ENCODE measurements at regions not wholly inside any gene's neighbourhood (a gene's known extent, or its start where the extent isn't known, plus 50 kb on each side); places are given as distances from the start of the nearest gene placed in this dataset.

GRCh38 chr10:33126742-33127141 lies 168.7 kb upstream of the ITGB1 start:
- no peak overlapping the region for H3K4me3 ChIP-seq (ENCODE audit: low read depth, low read length)
- DNase-seq (ENCODE audit: low read depth, low spot score), result no peak
- TF ChIP-seq, protein P1, sequence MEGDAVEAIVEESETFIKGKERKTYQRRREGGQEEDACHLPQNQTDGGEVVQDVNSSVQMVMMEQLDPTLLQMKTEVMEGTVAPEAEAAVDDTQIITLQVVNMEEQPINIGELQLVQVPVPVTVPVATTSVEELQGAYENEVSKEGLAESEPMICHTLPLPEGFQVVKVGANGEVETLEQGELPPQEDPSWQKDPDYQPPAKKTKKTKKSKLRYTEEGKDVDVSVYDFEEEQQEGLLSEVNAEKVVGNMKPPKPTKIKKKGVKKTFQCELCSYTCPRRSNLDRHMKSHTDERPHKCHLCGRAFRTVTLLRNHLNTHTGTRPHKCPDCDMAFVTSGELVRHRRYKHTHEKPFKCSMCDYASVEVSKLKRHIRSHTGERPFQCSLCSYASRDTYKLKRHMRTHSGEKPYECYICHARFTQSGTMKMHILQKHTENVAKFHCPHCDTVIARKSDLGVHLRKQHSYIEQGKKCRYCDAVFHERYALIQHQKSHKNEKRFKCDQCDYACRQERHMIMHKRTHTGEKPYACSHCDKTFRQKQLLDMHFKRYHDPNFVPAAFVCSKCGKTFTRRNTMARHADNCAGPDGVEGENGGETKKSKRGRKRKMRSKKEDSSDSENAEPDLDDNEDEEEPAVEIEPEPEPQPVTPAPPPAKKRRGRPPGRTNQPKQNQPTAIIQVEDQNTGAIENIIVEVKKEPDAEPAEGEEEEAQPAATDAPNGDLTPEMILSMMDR (IDR thresholded peaks at IDR 0.05; ENCODE audit: low read depth, low read length), result no peak
- in situ Hi-C loops (cut with HindIII; ENCODE audit: low sequenced_read_pairs), result no loop called here

DNA sequence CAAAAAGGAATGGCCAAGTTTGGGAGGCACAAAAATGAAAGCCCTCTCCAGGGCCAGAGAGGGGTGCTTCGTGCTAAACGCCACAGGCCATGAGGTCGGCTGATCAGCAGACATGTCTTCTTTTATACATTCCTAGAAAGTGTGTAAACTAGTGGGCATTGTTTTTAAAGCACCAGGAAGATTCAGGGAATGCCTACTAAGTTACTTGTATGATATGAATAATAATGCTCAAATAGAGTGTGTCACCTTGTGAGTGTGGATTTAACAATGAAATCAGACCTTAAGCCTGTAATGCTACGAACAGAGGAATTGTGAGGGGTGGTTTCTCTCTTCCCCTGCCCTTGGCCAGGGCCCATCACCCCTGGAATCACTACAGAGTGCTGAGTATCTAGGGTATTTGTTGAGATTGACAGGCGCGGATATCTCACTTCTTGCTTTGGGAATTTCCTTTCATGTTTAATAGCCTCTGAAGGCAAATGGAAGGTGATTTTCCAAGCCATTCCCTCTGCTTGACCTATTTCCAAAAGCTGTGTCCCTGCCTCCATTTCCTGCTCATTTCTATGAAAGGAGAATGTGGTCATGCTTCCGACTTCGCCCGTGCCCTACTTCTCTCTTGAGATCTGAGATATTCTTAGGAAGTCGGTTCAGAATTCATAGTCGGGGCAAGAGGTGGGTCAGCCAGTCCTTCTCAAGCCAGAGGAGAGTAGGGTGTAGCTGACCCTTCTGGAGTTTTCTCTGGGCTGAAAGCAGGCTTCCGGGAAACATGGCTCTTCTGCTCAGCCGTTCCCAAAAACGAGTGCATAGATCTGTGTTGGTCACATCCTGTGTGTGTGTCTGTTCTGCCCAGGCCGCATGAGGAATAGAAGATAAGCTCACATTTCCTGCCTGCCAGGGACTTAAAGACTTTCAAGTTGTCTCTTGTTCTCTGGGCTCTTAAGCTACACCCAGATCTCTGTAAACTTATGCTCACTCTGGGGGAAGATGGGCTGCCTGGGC lies 167.8 kb upstream of the ITGB1 start:
- TF ChIP-seq, protein P1 (IDR thresholded peaks at IDR 0.05; ENCODE audit: low read depth, low read length), result no peak
- in situ Hi-C loops (cut with HindIII; ENCODE audit: low sequenced_read_pairs), result no loop called here
- no peak overlapping the region for H3K4me3 ChIP-seq (ENCODE audit: low read depth, low read length)
- DNase-seq (ENCODE audit: low read depth, low spot score), result peak; percentile 33

DNA sequence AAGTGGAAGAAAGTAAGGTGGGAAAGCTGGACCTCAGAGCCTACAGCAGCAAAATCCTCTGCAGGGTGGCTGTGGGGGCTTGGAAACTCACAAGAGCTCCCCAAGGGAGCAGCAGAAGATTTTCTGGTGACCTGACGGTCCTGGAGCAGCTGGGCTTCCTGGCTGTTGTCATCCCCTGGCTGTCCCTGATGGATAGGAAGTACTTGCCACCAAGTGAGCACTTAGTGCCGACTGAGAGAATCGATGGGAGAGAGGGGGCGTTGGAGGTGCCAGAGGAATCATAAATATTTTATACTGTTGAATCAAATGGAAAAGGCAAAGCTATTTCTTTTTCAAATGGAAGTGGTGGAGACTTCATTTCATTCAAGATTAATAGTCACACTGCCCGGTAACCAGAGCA lies 167.1 kb upstream of the ITGB1 start:
- no peak for DNase-seq (ENCODE audit: low read depth, low spot score)
- in situ Hi-C loops (cut with HindIII; ENCODE audit: low sequenced_read_pairs), result no loop called here
- TF ChIP-seq, protein P1 (IDR thresholded peaks at IDR 0.05; ENCODE audit: low read depth, low read length), result no peak
- no peak overlapping the region for H3K4me3 ChIP-seq (ENCODE audit: low read depth, low read length)

DNA sequence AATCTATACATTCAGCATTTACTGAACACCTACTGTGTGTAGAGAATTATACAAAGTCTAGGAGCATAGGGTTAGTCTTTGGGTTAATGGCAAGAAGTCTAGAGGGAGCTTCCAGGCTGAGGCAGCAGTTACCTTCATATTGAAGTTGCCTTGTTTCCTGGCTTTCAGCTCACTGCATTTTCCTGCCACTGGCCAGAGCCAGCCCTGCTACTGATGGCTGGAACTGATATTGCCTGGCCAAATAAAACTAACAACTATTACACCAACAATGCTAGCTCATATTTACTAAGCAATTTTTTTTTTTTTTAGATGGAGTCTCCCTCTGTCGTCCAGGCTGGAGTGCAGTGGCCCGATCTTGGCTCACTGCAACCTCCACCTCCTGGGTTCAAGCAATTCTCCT lies 165.7 kb upstream of the ITGB1 start:
- H3K4me3 ChIP-seq (ENCODE audit: low read depth, low read length), result no peak overlapping the region
- in situ Hi-C loops (cut with HindIII; ENCODE audit: low sequenced_read_pairs), result no loop called here
- TF ChIP-seq, protein P1 (IDR thresholded peaks at IDR 0.05; ENCODE audit: low read depth, low read length), result no peak
- no peak for DNase-seq (ENCODE audit: low read depth, low spot score)

DNA sequence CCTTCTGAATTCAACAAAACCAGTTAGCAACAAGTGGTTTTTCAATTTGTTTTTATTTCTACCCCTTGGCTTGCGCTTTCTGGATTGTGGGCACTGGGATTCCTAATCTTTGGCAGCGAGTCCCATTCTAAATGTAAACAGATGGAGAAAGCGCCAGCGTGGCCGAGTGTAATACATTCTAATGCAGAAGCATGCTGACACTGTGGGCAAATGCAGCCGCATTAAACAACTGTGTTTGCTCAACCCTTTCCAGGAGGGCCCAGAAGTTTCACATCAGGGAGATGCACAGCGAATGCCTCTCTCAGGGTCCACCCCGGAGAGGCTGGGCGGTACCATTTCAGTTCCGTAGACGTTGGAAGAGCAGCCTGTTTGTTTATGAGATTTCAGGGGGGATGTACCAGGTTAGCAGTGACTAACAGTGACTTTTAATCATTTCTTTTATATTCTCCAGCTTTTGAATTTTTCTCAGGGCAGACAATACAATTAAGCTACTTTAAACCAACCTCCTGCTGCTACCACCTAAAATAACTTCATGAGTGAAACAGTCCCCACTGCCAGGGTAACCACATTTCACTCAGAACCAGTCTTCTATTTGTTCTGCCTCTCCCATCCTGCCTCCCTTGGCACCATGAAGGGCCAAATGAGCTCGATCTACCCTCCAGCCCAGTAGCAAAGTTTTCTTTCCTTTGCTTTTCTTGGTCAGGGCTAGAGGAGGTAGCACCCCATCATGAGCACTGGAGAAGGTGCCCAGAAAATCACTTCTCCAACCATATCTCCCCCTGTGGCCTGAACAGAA lies 164.2 kb upstream of the ITGB1 start:
- peak; percentile 96 for DNase-seq (ENCODE audit: low read depth, low spot score)
- in situ Hi-C loops (cut with HindIII; ENCODE audit: low sequenced_read_pairs), result no loop called here
- TF ChIP-seq, protein P1 (IDR thresholded peaks at IDR 0.05; ENCODE audit: low read depth, low read length), result no peak
- no peak overlapping the region for H3K4me3 ChIP-seq (ENCODE audit: low read depth, low read length)

DNA sequence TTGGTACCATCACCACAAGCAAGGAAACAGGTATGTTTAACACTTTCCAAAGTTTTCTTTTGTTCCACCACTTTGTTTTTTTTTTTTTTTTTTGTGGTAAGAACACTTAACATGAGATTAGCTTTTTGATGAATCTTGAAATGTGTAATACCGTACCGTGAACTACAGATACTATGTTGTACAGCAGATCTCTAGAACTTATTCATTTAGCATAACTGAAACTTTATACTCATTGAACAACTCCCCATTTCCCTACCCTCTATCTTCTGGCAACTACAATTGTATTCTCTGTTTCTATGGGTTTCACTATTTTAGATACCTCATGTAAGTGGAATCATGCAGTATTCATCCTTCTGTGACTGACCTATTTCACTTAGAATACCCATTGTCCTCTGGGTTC lies 162.7 kb upstream of the ITGB1 start:
- TF ChIP-seq, protein P1 (IDR thresholded peaks at IDR 0.05; ENCODE audit: low read depth, low read length), result no peak
- no peak overlapping the region for H3K4me3 ChIP-seq (ENCODE audit: low read depth, low read length)
- in situ Hi-C loops (cut with HindIII; ENCODE audit: low sequenced_read_pairs), result no loop called here
- no peak for DNase-seq (ENCODE audit: low read depth, low spot score)

Measured in astrocyte of the spinal cord (primary cell).